Activated B cell treated with CpG ODN at 0.5 μM for 24 hours (primary cell): ENCODE measurements at regions not wholly inside any gene's neighbourhood (a gene's known extent, or its start where the extent isn't known, plus 50 kb on each side); places are given as distances from the start of the nearest gene placed in this dataset.

Experiments
- ATAC-seq: fragments of 200-7000 bp; cut with Tn5 transposase; one replicate; pipeline ENCODE4 v1.10.0; 2021; ENCODE audit warnings: low read depth, mild to moderate bottlenecking, moderate library complexity
- CTCF ChIA-PET: fragments of 350-600 bp; sonication (Branson Sonifier 250); formaldehyde crosslinking; loops from one replicate; lab custom pipeline; 2021; ENCODE audit warnings: antibody characterized with exemption; lab: Charles Lee
- POLR2A ChIA-PET: fragments of 350-600 bp; sonication (Branson Sonifier 250); formaldehyde crosslinking; loops from one replicate; lab custom pipeline; 2021; ENCODE audit warnings: antibody characterized with exemption; lab: Charles Lee
- DNase-seq: peaks from one replicate; pipeline ENCODE4 v3.0.0; 2022
- H3K27ac Mint-ChIP-seq: one replicate; pipeline ENCODE4 v1.8.0; 2020; ENCODE audit warnings: mixed read lengths
- H3K27me3 Mint-ChIP-seq: one replicate; pipeline ENCODE4 v1.8.0; 2021; ENCODE audit warnings: mixed read lengths
- H3K36me3 Mint-ChIP-seq: one replicate; pipeline ENCODE4 v1.8.0; 2021; ENCODE audit warnings: low read depth, mixed read lengths
- H3K4me1 Mint-ChIP-seq: one replicate; pipeline ENCODE4 v1.8.0; 2021; ENCODE audit warnings: mixed read lengths
- H3K4me3 Mint-ChIP-seq: one replicate; pipeline ENCODE4 v1.8.0; 2020; ENCODE audit warnings: mild to moderate bottlenecking, mixed read lengths
- H3K9me3 Mint-ChIP-seq: one replicate; pipeline ENCODE4 v1.8.0; 2020; ENCODE audit warnings: mixed read lengths
- CTCF ChIP-seq: fragments of 200-600 bp; IDR thresholded peaks from one replicate; pipeline ENCODE4 v1.8.0; 2022; ENCODE audit warnings: antibody characterized with exemption, mild to moderate bottlenecking
- intact Hi-C: fragments of 100-400 bp; cut with micrococcal nuclease; formaldehyde crosslinking; loops from one replicate; pipeline ENCODE4 v1.15.1; 2024

DNA sequence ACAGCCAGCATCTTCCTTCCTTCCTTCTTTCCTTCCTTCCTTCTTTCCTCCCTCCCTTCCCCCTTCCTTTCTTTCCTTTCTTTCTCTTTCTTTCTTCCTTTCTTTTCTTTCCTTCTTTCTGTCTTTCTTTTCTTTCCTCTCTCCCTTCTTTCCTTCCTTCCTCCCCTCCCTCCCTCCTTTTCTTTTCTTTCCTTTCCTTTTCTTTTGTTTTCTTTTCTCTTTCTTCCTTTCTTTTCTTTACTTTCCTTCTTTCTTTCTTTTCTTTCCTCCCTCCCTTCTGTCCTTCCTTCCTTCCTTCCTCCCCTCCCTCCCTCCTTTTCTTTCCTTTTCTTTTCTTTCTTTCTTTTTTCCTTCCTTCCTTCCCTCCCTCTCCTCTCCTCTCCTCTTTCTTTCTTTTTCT is 296.0 kb upstream of the LRRTM4 start:
- ATAC-seq (no peak), DNase-seq (no peak)
- CTCF ChIA-PET, result no interaction called here
- Mint-ChIP-seq H3K36me3 (no peaks in the 10 kb centered on the region), H3K9me3 (peaks cover 11% of the 10 kb centered on the region), H3K4me3 (no peak overlapping the region), H3K27me3 (no peaks in the 10 kb centered on the region), H3K4me1 (no peaks in the 10 kb centered on the region), H3K27ac (no peak overlapping the region)
- POLR2A ChIA-PET, result interaction anchor here (0.6 kb wide), 1 partner anchor 490 kb away, joined by 13 read pairs; no protein-coding TSS in a partner anchor
- intact Hi-C loops, result no loop called here
- TF ChIP-seq CTCF, result no peak

DNA sequence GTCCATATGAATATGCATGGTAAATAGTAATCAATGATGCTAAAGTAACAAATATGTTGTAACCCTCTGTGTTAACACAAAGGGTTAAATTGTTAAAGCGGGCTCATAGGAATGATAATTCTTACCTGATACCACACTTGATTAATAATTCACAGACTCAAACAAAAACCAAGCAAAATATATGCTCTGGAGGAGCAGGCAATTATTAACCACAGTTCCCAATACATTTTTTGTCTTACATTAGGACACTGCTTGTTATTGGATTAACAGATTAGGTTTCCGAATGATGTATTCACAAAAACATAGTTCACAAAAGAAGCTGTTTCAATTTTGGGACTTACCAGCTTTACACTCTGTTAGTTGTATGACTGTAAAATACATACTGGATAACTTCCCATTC is 300.9 kb upstream of the LRRTM4 start:
- DNase-seq (no peak), ATAC-seq (no peak)
- no peaks in the 10 kb centered on the region for H3K27me3 Mint-ChIP-seq
- H3K27ac Mint-ChIP-seq, result no peak overlapping the region
- no peak overlapping the region for H3K4me3 Mint-ChIP-seq
- intact Hi-C loops, result no loop called here
- no peak for TF ChIP-seq CTCF
- CTCF ChIA-PET, result no interaction called here
- POLR2A ChIA-PET, result no interaction called here
- no peaks in the 10 kb centered on the region for H3K4me1 Mint-ChIP-seq
- H3K9me3 Mint-ChIP-seq, result peaks cover 25% of the 10 kb centered on the region
- H3K36me3 Mint-ChIP-seq, result no peaks in the 10 kb centered on the region

- intact Hi-C loops, result no loop called here
- no peak for ATAC-seq
- no peaks in the 10 kb centered on the region for H3K4me1 Mint-ChIP-seq
- H3K27me3 Mint-ChIP-seq, result no peaks in the 10 kb centered on the region
- ChIA-PET POLR2A (no interaction called here), CTCF (no interaction called here)
- no peak overlapping the region for H3K27ac Mint-ChIP-seq
- H3K36me3 Mint-ChIP-seq, result no peaks in the 10 kb centered on the region
- no peak overlapping the region for H3K4me3 Mint-ChIP-seq
- H3K9me3 Mint-ChIP-seq, result peaks cover 15% of the 10 kb centered on the region
- TF ChIP-seq CTCF, result no peak
- no peak for DNase-seq
Observed at GRCh38 chr2:77831060-77831459, 308.9 kb upstream of the LRRTM4 start.

- CTCF ChIA-PET, result no interaction called here
- ATAC-seq (no peak), DNase-seq (no peak)
- POLR2A ChIA-PET, result no interaction called here
- H3K36me3 Mint-ChIP-seq, result no peaks in the 10 kb centered on the region
- peaks cover 15% of the 10 kb centered on the region for H3K9me3 Mint-ChIP-seq
- H3K27me3 Mint-ChIP-seq, result no peaks in the 10 kb centered on the region
- H3K4me3 Mint-ChIP-seq, result no peak overlapping the region
- intact Hi-C loops, result no loop called here
- no peaks in the 10 kb centered on the region for H3K4me1 Mint-ChIP-seq
- TF ChIP-seq CTCF, result no peak
- no peak overlapping the region for H3K27ac Mint-ChIP-seq
Observed at GRCh38 chr2:77831471-77831870, 309.3 kb upstream of the LRRTM4 start.

GRCh38 chr2:77831898-77832297 is 309.7 kb upstream of the LRRTM4 start:
- H3K4me3 Mint-ChIP-seq, result no peak overlapping the region

More at GRCh38 chr2:77831898-77832297, 309.7 kb upstream of the LRRTM4 start:
- ChIA-PET POLR2A (no interaction called here), CTCF (no interaction called here)
- Mint-ChIP-seq H3K36me3 (no peaks in the 10 kb centered on the region), H3K27ac (no peak overlapping the region), H3K9me3 (peaks cover 13% of the 10 kb centered on the region), H3K27me3 (no peaks in the 10 kb centered on the region), H3K4me1 (no peaks in the 10 kb centered on the region)
- intact Hi-C loops, result no loop called here
- DNase-seq, result no peak
- ATAC-seq, result no peak
- TF ChIP-seq CTCF, result no peak
